Suprapubic skin (tissue), 3 donors: ENCODE measurements at regions not wholly inside any gene's neighbourhood (a gene's known extent, or its start where the extent isn't known, plus 50 kb on each side); places are given as distances from the start of the nearest gene placed in this dataset.

ENCODE experiments used
- POLR2A ChIP-seq, 2 donors: fragments of 450-650 bp; IDR thresholded peaks; one replicate each; pipeline ENCODE4 v1.6.1; 2017; ENCODE audit warnings: antibody characterized with exemption in 2 of 2, mild to moderate bottlenecking in 2 of 2, moderate library complexity in 2 of 2
- TF ChIP-seq, protein P1 (sequence below), 2 donors: fragments of 200-600 bp in 1 of 2; fragments of 450-650 bp in 1 of 2; sonication (generic) in 1 of 2; IDR thresholded peaks; one replicate each; pipeline ENCODE4 v1.5.1; 2016 to 2019; ENCODE audit warnings: antibody characterized with exemption in 2 of 2, mild to moderate bottlenecking in 1 of 2, moderate library complexity in 1 of 2

DNA sequence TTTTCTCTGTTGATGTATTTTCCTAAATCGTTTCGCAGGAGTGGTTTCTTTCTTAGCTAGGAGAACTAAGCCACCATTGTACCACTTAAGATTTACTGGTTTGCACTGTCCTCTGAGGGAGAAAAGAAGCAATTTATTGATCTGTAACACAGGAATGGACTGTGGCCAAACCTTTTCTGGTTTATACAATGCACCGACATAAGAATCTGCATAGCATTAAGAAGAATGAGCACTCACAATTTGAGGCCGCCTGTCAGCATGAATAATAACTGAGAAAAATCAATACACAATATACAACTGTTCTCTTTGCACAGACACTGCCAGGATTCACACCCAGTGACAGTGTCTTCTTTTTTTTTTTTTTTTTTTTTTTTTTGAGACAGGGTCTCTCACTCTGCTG, 168.6 kb upstream of the DMRT1 start:
- no peak for TF ChIP-seq POLR2A (IDR thresholded peaks at IDR 0.05)
- TF ChIP-seq, protein P1, sequence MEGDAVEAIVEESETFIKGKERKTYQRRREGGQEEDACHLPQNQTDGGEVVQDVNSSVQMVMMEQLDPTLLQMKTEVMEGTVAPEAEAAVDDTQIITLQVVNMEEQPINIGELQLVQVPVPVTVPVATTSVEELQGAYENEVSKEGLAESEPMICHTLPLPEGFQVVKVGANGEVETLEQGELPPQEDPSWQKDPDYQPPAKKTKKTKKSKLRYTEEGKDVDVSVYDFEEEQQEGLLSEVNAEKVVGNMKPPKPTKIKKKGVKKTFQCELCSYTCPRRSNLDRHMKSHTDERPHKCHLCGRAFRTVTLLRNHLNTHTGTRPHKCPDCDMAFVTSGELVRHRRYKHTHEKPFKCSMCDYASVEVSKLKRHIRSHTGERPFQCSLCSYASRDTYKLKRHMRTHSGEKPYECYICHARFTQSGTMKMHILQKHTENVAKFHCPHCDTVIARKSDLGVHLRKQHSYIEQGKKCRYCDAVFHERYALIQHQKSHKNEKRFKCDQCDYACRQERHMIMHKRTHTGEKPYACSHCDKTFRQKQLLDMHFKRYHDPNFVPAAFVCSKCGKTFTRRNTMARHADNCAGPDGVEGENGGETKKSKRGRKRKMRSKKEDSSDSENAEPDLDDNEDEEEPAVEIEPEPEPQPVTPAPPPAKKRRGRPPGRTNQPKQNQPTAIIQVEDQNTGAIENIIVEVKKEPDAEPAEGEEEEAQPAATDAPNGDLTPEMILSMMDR (IDR thresholded peaks at IDR 0.05): no peak
